Natural killer cell (primary cell): ENCODE measurements at regions not wholly inside any gene's neighbourhood (a gene's known extent, or its start where the extent isn't known, plus 50 kb on each side); places are given as distances from the start of the nearest gene placed in this dataset.

Experiments used
- ATAC-seq, 3 donors: fragments of 150-1000 bp in 2 of 3; fragments of 200-7000 bp in 1 of 3; cut with Tn5 transposase; 1 replicate in 1 of 3; 2 replicates in 2 of 3; pipeline ENCODE4 v1.10.0; 2021; ENCODE audit warnings: mild to moderate bottlenecking in 2 of 3, moderate library complexity in 2 of 3
- DNase-seq, 2 donors: peaks; one replicate each; pipeline versions ENCODE4 v3.0.0 to v3.0.0-alpha.2; 2013 to 2021; ENCODE audit warnings: mixed read lengths in 1 of 2
- H3K27ac ChIP-seq: one replicate; pipeline ENCODE4 v1.5.1; 2013; ENCODE audit warnings: mild to moderate bottlenecking, low read length
- H3K27me3 ChIP-seq: one replicate; pipeline ENCODE4 v1.6.1; 2013; ENCODE audit warnings: low read length; ENCODE audit not compliant: control insufficient read depth, insufficient read depth
- H3K36me3 ChIP-seq: one replicate; pipeline ENCODE4 v1.6.1; 2013; ENCODE audit warnings: low read length; ENCODE audit not compliant: control insufficient read depth, insufficient read depth
- H3K4me1 ChIP-seq: one replicate; pipeline ENCODE4 v1.6.1; 2013; ENCODE audit warnings: low read length; ENCODE audit not compliant: control insufficient read depth, insufficient read depth
- H3K4me3 ChIP-seq: one replicate; pipeline ENCODE4 v1.5.1; 2013; ENCODE audit warnings: low read length
- H3K9me3 ChIP-seq: one replicate; pipeline ENCODE4 v1.6.1; 2013; ENCODE audit warnings: low read length; ENCODE audit not compliant: control insufficient read depth, insufficient read depth
- H3K27ac Mint-ChIP-seq, 2 donors: one replicate each; pipeline ENCODE4 v1.8.0; 2022; ENCODE audit warnings: mild to moderate bottlenecking in 2 of 2, mixed read lengths in 2 of 2, moderate library complexity in 1 of 2
- H3K27me3 Mint-ChIP-seq, 2 donors: one replicate each; pipeline ENCODE4 v1.8.0; 2022; ENCODE audit warnings: low read depth in 2 of 2, mixed read lengths in 2 of 2
- H3K36me3 Mint-ChIP-seq: one replicate; pipeline ENCODE4 v1.8.0; 2022; ENCODE audit warnings: mixed read lengths
- H3K4me1 Mint-ChIP-seq, 2 donors: one replicate each; pipeline ENCODE4 v1.8.0; 2022; ENCODE audit warnings: mixed read lengths in 2 of 2
- H3K4me3 Mint-ChIP-seq: one replicate; pipeline ENCODE4 v1.8.0; 2022; ENCODE audit warnings: mild to moderate bottlenecking, moderate library complexity, mixed read lengths
- H3K9me3 Mint-ChIP-seq, 2 donors: one replicate each; pipeline ENCODE4 v1.8.0; 2022; ENCODE audit warnings: mixed read lengths in 2 of 2
- CTCF ChIP-seq: fragments of 200-600 bp; IDR thresholded peaks from one replicate; pipeline ENCODE4 v1.8.0; 2022; ENCODE audit warnings: antibody characterized with exemption
- WGBS: methylation state at CpG from one replicate; pipeline ENCODE4 v1.1.7; 2013; ENCODE audit warnings: missing lambda C conversion rate; ENCODE audit not compliant: insufficient coverage; 5-methylcytosine and 5-hydroxymethylcytosine counted together
- intact Hi-C: fragments of 100-400 bp; cut with micrococcal nuclease; formaldehyde crosslinking; loops from one replicate; pipeline ENCODE4 v1.14.2; 2022

GRCh38 chrX:867966-868647, 237.5 kb downstream of the SHOX start:
- intact Hi-C loops: no loop called here
- H3K36me3 Mint-ChIP-seq: no peaks in the 10 kb centered on the region
- no peaks in the 10 kb centered on the region for H3K4me1 ChIP-seq
- DNase-seq (no peak), ATAC-seq (no peak)
- no peaks in the 10 kb centered on the region for H3K36me3 ChIP-seq
- TF ChIP-seq CTCF: no peak
- H3K9me3 ChIP-seq: no peaks in the 10 kb centered on the region
- H3K4me3 Mint-ChIP-seq: no peak overlapping the region
- H3K9me3 Mint-ChIP-seq: peaks cover 0 to 8% of the 10 kb centered on the region in 2 donors
- no peak overlapping the region for H3K27ac Mint-ChIP-seq
- H3K27me3 Mint-ChIP-seq: no peaks in the 10 kb centered on the region
- WGBS: 46% methylated on average over 16 of the region's 18 CpGs
- H3K4me1 Mint-ChIP-seq: no peaks in the 10 kb centered on the region
- no peak overlapping the region for H3K4me3 ChIP-seq
- no peaks in the 10 kb centered on the region for H3K27me3 ChIP-seq
- H3K27ac ChIP-seq: no peak overlapping the region

DNA sequence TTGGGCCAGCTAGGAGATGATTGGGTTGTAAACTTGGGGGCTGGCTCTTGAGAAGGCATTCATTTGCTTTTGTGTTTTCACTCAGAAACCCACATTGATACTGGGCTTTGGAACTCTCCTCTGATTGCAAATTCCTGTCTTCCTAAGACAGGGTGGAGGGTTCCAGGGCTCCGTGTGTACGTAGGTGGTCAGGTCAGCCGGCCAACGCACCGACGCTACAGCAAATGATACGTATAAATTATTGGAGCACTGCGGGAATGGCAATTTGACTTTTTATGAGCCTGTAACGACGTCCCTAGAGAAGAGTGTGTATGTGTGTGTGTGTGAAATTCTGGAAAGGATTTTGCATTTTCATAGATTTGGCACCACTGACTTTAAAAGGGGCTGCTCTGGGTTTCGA, 236.9 kb downstream of the SHOX start:
- Histone ChIP-seq H3K9me3 (no peaks in the 10 kb centered on the region), H3K4me3 (no peak overlapping the region), H3K4me1 (no peaks in the 10 kb centered on the region), H3K36me3 (no peaks in the 10 kb centered on the region), H3K27me3 (no peaks in the 10 kb centered on the region), H3K27ac (no peak overlapping the region)
- Mint-ChIP-seq H3K4me1 (no peaks in the 10 kb centered on the region), H3K36me3 (no peaks in the 10 kb centered on the region), H3K27ac (no peak overlapping the region), H3K4me3 (no peak overlapping the region), H3K27me3 (no peaks in the 10 kb centered on the region), H3K9me3 (peaks cover 0 to 6% of the 10 kb centered on the region in 2 donors)
- ATAC-seq (no peak), DNase-seq (no peak)
- no peak for TF ChIP-seq CTCF
- 86% methylated on average over 11 of the region's 11 CpGs for WGBS
- intact Hi-C loops: no loop called here

GRCh38 chrX:866441-866990, 235.9 kb downstream of the SHOX start:
- no peaks in the 10 kb centered on the region for H3K36me3 ChIP-seq
- no peak overlapping the region for H3K27ac ChIP-seq
- H3K4me3 ChIP-seq: no peak overlapping the region
- no peak overlapping the region for H3K4me3 Mint-ChIP-seq
- no peaks in the 10 kb centered on the region for H3K4me1 Mint-ChIP-seq
- DNase-seq (no peak), ATAC-seq (no peak)
- H3K9me3 ChIP-seq: no peaks in the 10 kb centered on the region
- H3K9me3 Mint-ChIP-seq: no peaks in the 10 kb centered on the region
- H3K27me3 ChIP-seq: no peaks in the 10 kb centered on the region
- 26% methylated on average over 17 of the region's 18 CpGs for WGBS
- H3K4me1 ChIP-seq: no peaks in the 10 kb centered on the region
- no peak for TF ChIP-seq CTCF
- intact Hi-C loops: no loop called here
- no peak overlapping the region for H3K27ac Mint-ChIP-seq
- H3K27me3 Mint-ChIP-seq: no peaks in the 10 kb centered on the region
- no peaks in the 10 kb centered on the region for H3K36me3 Mint-ChIP-seq

- intact Hi-C loops: no loop called here
- Histone ChIP-seq H3K36me3 (no peaks in the 10 kb centered on the region), H3K27me3 (no peaks in the 10 kb centered on the region), H3K4me3 (no peak overlapping the region), H3K4me1 (no peaks in the 10 kb centered on the region), H3K9me3 (no peaks in the 10 kb centered on the region), H3K27ac (no peak overlapping the region)
- Mint-ChIP-seq H3K36me3 (no peaks in the 10 kb centered on the region), H3K27me3 (no peaks in the 10 kb centered on the region), H3K4me1 (no peaks in the 10 kb centered on the region), H3K4me3 (no peak overlapping the region), H3K9me3 (no peaks in the 10 kb centered on the region), H3K27ac (no peak overlapping the region)
- ATAC-seq (no peak), DNase-seq (no peak)
- WGBS: 67% methylated on average over 3 of the region's 3 CpGs
- TF ChIP-seq CTCF: no peak
Observed at GRCh38 chrX:865422-865821, 234.8 kb downstream of the SHOX start.
